T follicular helper cell (primary cell): ENCODE measurements at regions not wholly inside any gene's neighbourhood (a gene's known extent, or its start where the extent isn't known, plus 50 kb on each side); places are given as distances from the start of the nearest gene placed in this dataset.
"Not testable (repeated sequence)": the region's sequence is repeated elsewhere in the genome, so short reads cannot be mapped to it uniquely, and the experiment has no call there.

Experiments used
- DNase-seq: peaks from one replicate; pipeline ENCODE4 v3.0.0-alpha.2; 2020; ENCODE audit warnings: low read depth

GRCh38 chr2:205865056-205865455 is 182.8 kb downstream of the NRP2 start:
- no peak for DNase-seq

GRCh38 chr2:205864491-205864890 is 182.2 kb downstream of the NRP2 start:
- DNase-seq, result no peak

GRCh38 chr2:205862761-205863160 is 180.5 kb downstream of the NRP2 start:
- not testable (repeated sequence) for DNase-seq

GRCh38 chr2:205860885-205861284 is 178.6 kb downstream of the NRP2 start:
- no peak for DNase-seq

- no peak for DNase-seq
Measured at GRCh38 chr2:205860181-205860580, 177.9 kb downstream of the NRP2 start.

GRCh38 chr2:205858881-205859441 is 176.7 kb downstream of the NRP2 start:
- no peak for DNase-seq

GRCh38 chr2:205858275-205858674 is 176.0 kb downstream of the NRP2 start:
- no peak for DNase-seq

- DNase-seq, result no peak
Measured at GRCh38 chr2:205857520-205858237, 175.4 kb downstream of the NRP2 start.

- DNase-seq, result no peak
Measured at GRCh38 chr2:205852457-205852856, 170.2 kb downstream of the NRP2 start.

- DNase-seq, result no peak
Measured at GRCh38 chr2:205850611-205851010, 168.3 kb downstream of the NRP2 start.

- DNase-seq, result no peak
Measured at GRCh38 chr2:205850132-205850531, 167.8 kb downstream of the NRP2 start.

GRCh38 chr2:205849136-205849535 is 166.8 kb downstream of the NRP2 start:
- no peak for DNase-seq

- no peak for DNase-seq
Measured at GRCh38 chr2:205848601-205849000, 166.3 kb downstream of the NRP2 start.
